Renal cortex interstitium (tissue), 11 donors: ENCODE measurements at regions not wholly inside any gene's neighbourhood (a gene's known extent, or its start where the extent isn't known, plus 50 kb on each side); places are given as distances from the start of the nearest gene placed in this dataset.
A peak's percentile ranks its signal among the peaks of the same experiment; 100 is the strongest.

ENCODE experiments used
- DNase-seq, 11 donors: peaks; one replicate each; pipeline ENCODE4 v3.0.0-alpha.2; 2013; ENCODE audit warnings: low read depth in 9 of 11, low spot score in 4 of 11; ENCODE audit errors: extremely low read depth in 1 of 11

GRCh38 chr3:141669434-141669833, 68.7 kb upstream of the RNF7 start:
- no peak for DNase-seq

- DNase-seq = no peak
Measured at GRCh38 chr3:141677701-141678100, 60.4 kb upstream of the RNF7 start.

GRCh38 chr3:141680620-141681389, 57.3 kb upstream of the RNF7 start:
- peak in 2 of 11 donors; percentile 6 to 25 for DNase-seq

DNA sequence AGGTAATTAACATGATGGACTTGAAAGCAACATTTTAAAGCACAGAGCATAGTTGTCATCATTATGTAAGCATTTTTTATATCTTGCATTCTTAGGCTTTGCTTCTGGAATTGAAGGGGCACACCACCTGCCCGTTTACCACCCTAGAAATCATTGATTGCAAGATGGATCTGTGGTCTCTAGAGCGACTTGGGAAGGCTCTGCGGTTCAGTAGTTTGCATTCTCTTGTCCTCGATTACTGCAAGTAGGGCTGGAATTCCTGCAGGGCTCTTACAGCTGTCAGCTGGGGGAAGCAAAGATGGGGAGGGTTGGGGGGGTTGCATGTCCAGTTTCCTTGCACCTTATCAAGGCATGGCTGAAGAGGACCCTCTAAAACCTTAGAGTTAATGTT, 56.7 kb upstream of the RNF7 start:
- no peak for DNase-seq

GRCh38 chr3:141682007-141682406, 56.1 kb upstream of the RNF7 start:
- DNase-seq = no peak

DNA sequence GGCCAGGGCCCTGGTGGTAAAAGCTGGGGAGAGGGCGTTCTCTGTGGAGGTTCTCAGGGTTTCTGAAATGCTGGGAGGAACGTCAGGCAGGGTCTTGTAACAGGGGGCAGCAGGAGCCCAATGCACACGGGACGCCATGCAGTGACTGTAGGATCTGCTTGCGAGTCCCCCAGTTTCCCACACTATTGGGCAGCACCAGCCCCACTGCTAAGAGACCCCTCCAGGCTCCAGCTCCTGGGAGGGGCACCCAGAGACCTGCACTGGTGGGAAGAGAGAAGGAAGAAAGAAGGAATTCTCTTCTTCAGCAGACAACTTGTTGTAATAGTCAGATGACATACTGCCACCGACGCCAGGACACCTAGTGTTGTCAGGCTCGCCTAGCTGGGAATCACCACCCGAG, 55.2 kb upstream of the RNF7 start:
- DNase-seq = no peak

- no peak for DNase-seq
Measured at GRCh38 chr3:141684758-141685157, 53.3 kb upstream of the RNF7 start.

- no peak for DNase-seq
Measured at GRCh38 chr3:141686466-141687291, 51.4 kb upstream of the RNF7 start.
